KBM-7 (cell line): ENCODE measurements at regions not wholly inside any gene's neighbourhood (a gene's known extent, or its start where the extent isn't known, plus 50 kb on each side); places are given as distances from the start of the nearest gene placed in this dataset.

Experiments
- DNase-seq: peaks from one replicate; pipeline ENCODE4 v3.0.0-alpha.2; 2015
- in situ Hi-C: fragments of 300-500 bp; cut with MboI; formaldehyde crosslinking; loops from 2 replicates; pipeline ENCODE4 v1.14.3; 2020; ENCODE audit warnings: low sequenced_read_pairs, low pct_unique_long_range_greater_than_20kb, mixed read lengths

- in situ Hi-C loops = no loop called here
- DNase-seq = no peak
These were observed 391.4 kb downstream of the RAB28 start for GRCh38 chr4:13092702-13093101.

- in situ Hi-C loops = no loop called here
- DNase-seq = no peak
These were observed 394.5 kb downstream of the RAB28 start for GRCh38 chr4:13089659-13089998.

GRCh38 chr4:13088726-13089658 is 395.1 kb downstream of the RAB28 start:
- no peak for DNase-seq

GRCh38 chr4:13087041-13087440 is 397.1 kb downstream of the RAB28 start:
- in situ Hi-C loops = no loop called here
- DNase-seq = no peak

More at GRCh38 chr4:13088726-13089658, 395.1 kb downstream of the RAB28 start:
- in situ Hi-C loops = no loop called here

GRCh38 chr4:13084210-13084609 is 399.9 kb downstream of the RAB28 start:
- no peak for DNase-seq
- in situ Hi-C loops = no loop called here

- DNase-seq = no peak
- in situ Hi-C loops = no loop called here
These were observed 402.3 kb downstream of the RAB28 start for GRCh38 chr4:13081830-13082229.

GRCh38 chr4:13067077-13067476 is 417.1 kb downstream of the RAB28 start:
- no peak for DNase-seq
- in situ Hi-C loops = no loop called here

- no peak for DNase-seq
- in situ Hi-C loops = no loop called here
These were observed 425.1 kb downstream of the RAB28 start for GRCh38 chr4:13059019-13059418.

- DNase-seq = no peak
- in situ Hi-C loops = no loop called here
These were observed 427.4 kb downstream of the RAB28 start for GRCh38 chr4:13056630-13057189.

- no peak for DNase-seq
- in situ Hi-C loops = no loop called here
These were observed 429.6 kb downstream of the RAB28 start for GRCh38 chr4:13054420-13054970.

- DNase-seq = no peak
- in situ Hi-C loops = no loop called here
These were observed 436.5 kb downstream of the RAB28 start for GRCh38 chr4:13047591-13047990.

GRCh38 chr4:13036841-13037240 is 447.3 kb downstream of the RAB28 start:
- no peak for DNase-seq
- in situ Hi-C loops = no loop called here

- in situ Hi-C loops = no loop called here
- no peak for DNase-seq
These were observed 451.2 kb downstream of the RAB28 start for GRCh38 chr4:13032936-13033335.

GRCh38 chr4:13024147-13025105 is 459.7 kb downstream of the RAB28 start:
- in situ Hi-C loops = no loop called here
- DNase-seq = no peak

- DNase-seq = no peak
- in situ Hi-C loops = no loop called here
These were observed 476.2 kb downstream of the RAB28 start for GRCh38 chr4:13007802-13008470.

- in situ Hi-C loops = no loop called here
- no peak for DNase-seq
These were observed 490.2 kb downstream of the RAB28 start for GRCh38 chr4:12993923-12994322.

- in situ Hi-C loops = no loop called here
- DNase-seq = no peak
These were observed 496.9 kb downstream of the RAB28 start for GRCh38 chr4:12987284-12987683.

- in situ Hi-C loops = no loop called here
- DNase-seq = no peak
These were observed 504.3 kb downstream of the RAB28 start for GRCh38 chr4:12979797-12980196.

- DNase-seq = no peak
- in situ Hi-C loops = no loop called here
These were observed 505.8 kb downstream of the RAB28 start for GRCh38 chr4:12978310-12978709.
